Endodermal cell (in vitro differentiated cells): ENCODE measurements at regions not wholly inside any gene's neighbourhood (a gene's known extent, or its start where the extent isn't known, plus 50 kb on each side); places are given as distances from the start of the nearest gene placed in this dataset.

Source experiments
- DNase-seq: peaks from one replicate; pipeline ENCODE4 v3.0.0-alpha.2; 2017
- H3K27ac ChIP-seq: 2 replicates; pipeline ENCODE4 v1.5.1; 2013; ENCODE audit warnings: mild to moderate bottlenecking, low read depth, low read length, moderate library complexity
- H3K27me3 ChIP-seq: 2 replicates; pipeline ENCODE4 v1.6.1; 2013; ENCODE audit warnings: mild to moderate bottlenecking, low read length, moderate library complexity; ENCODE audit not compliant: insufficient read depth, control insufficient read depth, poor library complexity, severe bottlenecking
- H3K36me3 ChIP-seq: 2 replicates; pipeline ENCODE4 v1.7.0; 2013; ENCODE audit warnings: mild to moderate bottlenecking, low read length, moderate library complexity; ENCODE audit not compliant: control insufficient read depth, insufficient read depth
- H3K4me1 ChIP-seq: one replicate; pipeline ENCODE4 v1.7.0; 2013; ENCODE audit warnings: low read length; ENCODE audit not compliant: control insufficient read depth, insufficient read depth
- H3K4me3 ChIP-seq: 2 replicates; pipeline ENCODE4 v1.5.1; 2013; ENCODE audit warnings: mild to moderate bottlenecking, low read length, moderate library complexity
- H3K9ac ChIP-seq: 2 replicates; pipeline ENCODE4 v1.6.1; 2013; ENCODE audit warnings: mild to moderate bottlenecking, low read length, moderate library complexity; ENCODE audit not compliant: poor library complexity, severe bottlenecking; ENCODE audit errors: extremely low read depth
- H3K9me3 ChIP-seq: 2 replicates; pipeline ENCODE4 v1.6.1; 2013; ENCODE audit warnings: mild to moderate bottlenecking, low read length, moderate library complexity; ENCODE audit not compliant: control insufficient read depth
- H3K27ac Mint-ChIP-seq: 2 replicates; pipeline ENCODE4 v1.8.0; 2020; ENCODE audit warnings: mixed read lengths
- H3K27me3 Mint-ChIP-seq: 2 replicates; pipeline ENCODE4 v1.8.0; 2021; ENCODE audit warnings: mild to moderate bottlenecking, mixed read lengths; ENCODE audit not compliant: insufficient read depth
- H3K36me3 Mint-ChIP-seq: 2 replicates; pipeline ENCODE4 v1.8.0; 2020; ENCODE audit warnings: low read depth, mixed read lengths
- H3K4me1 Mint-ChIP-seq: 2 replicates; pipeline ENCODE4 v1.8.0; 2020; ENCODE audit warnings: mixed read lengths
- H3K4me3 Mint-ChIP-seq: 2 replicates; pipeline ENCODE4 v1.8.0; 2020; ENCODE audit warnings: mild to moderate bottlenecking, moderate library complexity, mixed read lengths
- H3K9me3 Mint-ChIP-seq: 2 replicates; pipeline ENCODE4 v1.8.0; 2020; ENCODE audit warnings: mild to moderate bottlenecking, mixed read lengths
- CTCF ChIP-seq: fragments of 200-600 bp; sonication (generic); conservative IDR thresholded peaks from 2 replicates; pipeline ENCODE4 v1.5.0; 2021; ENCODE audit warnings: antibody characterized with exemption, mild to moderate bottlenecking
- WGBS, 2 experiments: methylation state at CpG; one replicate each; pipeline versions ENCODE4 v1.1.5 to v1.1.7; 2013; ENCODE audit warnings: missing lambda C conversion rate in 2 of 2, mixed read lengths in 1 of 2; ENCODE audit not compliant: insufficient coverage in 1 of 2, insufficient read length in 1 of 2; 5-methylcytosine and 5-hydroxymethylcytosine counted together

- no peak overlapping the region for H3K9ac ChIP-seq
- DNase-seq = peak; percentile 86
- Mint-ChIP-seq H3K9me3 (peaks cover 4% of the 10 kb centered on the region), H3K4me1 (peaks cover 18% of the 10 kb centered on the region), H3K36me3 (peaks cover 3% of the 10 kb centered on the region), H3K27me3 (peaks cover 15% of the 10 kb centered on the region), H3K4me3 (no peak overlapping the region), H3K27ac (peak overlapping the region; percentile 64)
- peaks cover 10% of the 10 kb centered on the region for H3K27me3 ChIP-seq
- TF ChIP-seq CTCF = no peak
- 82% methylated on average over 8 to 12 of the region's 12 CpGs for WGBS, 2 experiments
- H3K27ac ChIP-seq = no peak overlapping the region
- peaks cover 4% of the 10 kb centered on the region for H3K4me1 ChIP-seq
- H3K9me3 ChIP-seq = peaks cover 9% of the 10 kb centered on the region
- H3K4me3 ChIP-seq = no peak overlapping the region
- H3K36me3 ChIP-seq = no peaks in the 10 kb centered on the region
Observed at GRCh38 chr12:107586256-107586970, 99.2 kb upstream of the PWP1 start.

GRCh38 chr12:107590413-107590812, 95.2 kb upstream of the PWP1 start:
- no peaks in the 10 kb centered on the region for H3K27me3 Mint-ChIP-seq
- peaks cover 8% of the 10 kb centered on the region for H3K4me1 Mint-ChIP-seq
- H3K9me3 Mint-ChIP-seq = peaks cover 14% of the 10 kb centered on the region
- peaks cover 3% of the 10 kb centered on the region for H3K36me3 Mint-ChIP-seq
- Histone ChIP-seq H3K4me3 (no peak overlapping the region), H3K9ac (no peak overlapping the region), H3K36me3 (no peaks in the 10 kb centered on the region), H3K27ac (no peak overlapping the region), H3K9me3 (peaks cover 9% of the 10 kb centered on the region), H3K27me3 (no peaks in the 10 kb centered on the region), H3K4me1 (peaks cover 4% of the 10 kb centered on the region)
- no peak for TF ChIP-seq CTCF
- 90 to 96% methylated on average over 2 to 3 of the region's 3 CpGs for WGBS, 2 experiments
- no peak for DNase-seq
- H3K27ac Mint-ChIP-seq = no peak overlapping the region
- no peak overlapping the region for H3K4me3 Mint-ChIP-seq

- Histone ChIP-seq H3K9ac (no peak overlapping the region), H3K4me3 (no peak overlapping the region), H3K36me3 (no peaks in the 10 kb centered on the region), H3K4me1 (peaks cover 4% of the 10 kb centered on the region), H3K27me3 (no peaks in the 10 kb centered on the region), H3K9me3 (peaks cover 9% of the 10 kb centered on the region), H3K27ac (no peak overlapping the region)
- H3K27ac Mint-ChIP-seq = no peak overlapping the region
- H3K9me3 Mint-ChIP-seq = peaks cover 14% of the 10 kb centered on the region
- no peak overlapping the region for H3K4me3 Mint-ChIP-seq
- H3K27me3 Mint-ChIP-seq = no peaks in the 10 kb centered on the region
- TF ChIP-seq CTCF = no peak
- peaks cover 3% of the 10 kb centered on the region for H3K36me3 Mint-ChIP-seq
- no peak for DNase-seq
- WGBS, 2 experiments = 93 to 95% methylated on average over 2 of the region's 2 CpGs
- H3K4me1 Mint-ChIP-seq = peaks cover 8% of the 10 kb centered on the region
Observed at GRCh38 chr12:107590814-107591375, 94.7 kb upstream of the PWP1 start.
